ENCODE measurements at regions not wholly inside any gene's neighbourhood (a gene's known extent, or its start where the extent isn't known, plus 50 kb on each side); places are given as distances from the start of the nearest gene placed in this dataset.

DNA sequence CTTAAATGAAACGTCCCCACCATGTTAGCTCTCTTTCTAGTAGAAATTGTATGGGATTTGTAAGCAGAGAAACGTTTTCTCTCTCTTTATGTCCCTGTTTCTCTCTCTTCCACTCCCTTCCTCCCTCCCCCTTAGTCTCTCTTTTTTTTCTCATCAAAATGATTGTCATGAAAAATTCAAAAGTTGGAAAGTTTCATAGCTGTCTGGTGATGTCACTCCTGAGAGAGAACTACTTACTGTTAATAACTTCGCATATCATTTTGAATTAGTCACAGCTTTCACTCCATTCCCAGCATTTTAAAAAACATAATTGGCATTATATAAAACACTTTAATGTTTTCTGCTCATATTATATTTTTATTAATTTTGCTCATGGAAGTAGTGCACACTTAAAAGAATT, 331.1 kb downstream of the C3orf38 start:
- TF ChIP-seq EP300 (IDR thresholded peaks at IDR 0.05; ENCODE audit: low read depth): no peak
- TF ChIP-seq, protein P1, sequence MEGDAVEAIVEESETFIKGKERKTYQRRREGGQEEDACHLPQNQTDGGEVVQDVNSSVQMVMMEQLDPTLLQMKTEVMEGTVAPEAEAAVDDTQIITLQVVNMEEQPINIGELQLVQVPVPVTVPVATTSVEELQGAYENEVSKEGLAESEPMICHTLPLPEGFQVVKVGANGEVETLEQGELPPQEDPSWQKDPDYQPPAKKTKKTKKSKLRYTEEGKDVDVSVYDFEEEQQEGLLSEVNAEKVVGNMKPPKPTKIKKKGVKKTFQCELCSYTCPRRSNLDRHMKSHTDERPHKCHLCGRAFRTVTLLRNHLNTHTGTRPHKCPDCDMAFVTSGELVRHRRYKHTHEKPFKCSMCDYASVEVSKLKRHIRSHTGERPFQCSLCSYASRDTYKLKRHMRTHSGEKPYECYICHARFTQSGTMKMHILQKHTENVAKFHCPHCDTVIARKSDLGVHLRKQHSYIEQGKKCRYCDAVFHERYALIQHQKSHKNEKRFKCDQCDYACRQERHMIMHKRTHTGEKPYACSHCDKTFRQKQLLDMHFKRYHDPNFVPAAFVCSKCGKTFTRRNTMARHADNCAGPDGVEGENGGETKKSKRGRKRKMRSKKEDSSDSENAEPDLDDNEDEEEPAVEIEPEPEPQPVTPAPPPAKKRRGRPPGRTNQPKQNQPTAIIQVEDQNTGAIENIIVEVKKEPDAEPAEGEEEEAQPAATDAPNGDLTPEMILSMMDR (IDR thresholded peaks at IDR 0.05): no peak
- no peak for TF ChIP-seq POLR2A (IDR thresholded peaks at IDR 0.05)
- TF ChIP-seq POLR2AphosphoS5 (IDR thresholded peaks at IDR 0.05): no peak

Measured in transverse colon (tissue), 4 donors.